Loucy (cell line): ENCODE measurements at regions not wholly inside any gene's neighbourhood (a gene's known extent, or its start where the extent isn't known, plus 50 kb on each side); places are given as distances from the start of the nearest gene placed in this dataset.

Source experiments
- H2AFZ ChIP-seq: fragments of 200-600 bp; sonication (generic); 2 replicates; pipeline ENCODE4 v1.6.0; 2016; ENCODE audit warnings: antibody characterized with exemption, mild to moderate bottlenecking, low read length, moderate library complexity
- H3F3A ChIP-seq: fragments of 200-600 bp; 2 replicates; pipeline ENCODE4 v1.6.0; 2016; ENCODE audit warnings: antibody characterized with exemption, low read depth, mild to moderate bottlenecking
- H3K27me3 ChIP-seq: fragments of 200-600 bp; sonication (generic); 2 replicates; pipeline ENCODE4 v1.6.1; 2014; ENCODE audit warnings: low read length, mild to moderate bottlenecking; ENCODE audit not compliant: insufficient read depth, poor library complexity, severe bottlenecking
- H3K36me3 ChIP-seq: fragments of 200-600 bp; sonication (generic); 2 replicates; pipeline ENCODE4 v1.6.1; 2016; ENCODE audit warnings: low read length; ENCODE audit not compliant: insufficient read depth
- H3K4me1 ChIP-seq: fragments of 200-600 bp; sonication (generic); 2 replicates; pipeline ENCODE4 v1.5.1; 2014; ENCODE audit warnings: low read length, mild to moderate bottlenecking; ENCODE audit not compliant: insufficient read depth, poor library complexity, severe bottlenecking
- H3K4me2 ChIP-seq: fragments of 200-600 bp; sonication (generic); 2 replicates; pipeline ENCODE4 v1.6.0; 2014; ENCODE audit warnings: antibody characterized with exemption, low read length, low read depth, mild to moderate bottlenecking; ENCODE audit not compliant: poor library complexity, severe bottlenecking
- H3K4me3 ChIP-seq: fragments of 200-600 bp; sonication (generic); 2 replicates; pipeline ENCODE4 v1.5.1; 2014; ENCODE audit warnings: low read length, mild to moderate bottlenecking, mixed read lengths; ENCODE audit not compliant: poor library complexity, severe bottlenecking
- H3K79me2 ChIP-seq: fragments of 200-600 bp; sonication (generic); 2 replicates; pipeline ENCODE4 v1.6.1; 2014; ENCODE audit warnings: low read length; ENCODE audit not compliant: insufficient read depth
- H3K9ac ChIP-seq: fragments of 200-600 bp; sonication (generic); 2 replicates; pipeline ENCODE4 v1.6.0; 2014; ENCODE audit warnings: mild to moderate bottlenecking, low read depth, low read length, moderate library complexity; ENCODE audit not compliant: poor library complexity, severe bottlenecking
- H3K9me2 ChIP-seq: fragments of 200-600 bp; sonication (generic); replicated peaks from 2 replicates; pipeline ENCODE4 v1.6.1; 2016; ENCODE audit warnings: low read depth, low read length, mixed read lengths
- H3K9me3 ChIP-seq: fragments of 200-600 bp; sonication (generic); 2 replicates; pipeline ENCODE4 v1.6.1; 2014; ENCODE audit warnings: mild to moderate bottlenecking, antibody characterized with exemption, low read length, low read depth; ENCODE audit not compliant: insufficient read depth
- H4K20me1 ChIP-seq: fragments of 200-600 bp; sonication (generic); 2 replicates; pipeline ENCODE4 v1.6.0; 2014; ENCODE audit warnings: antibody characterized with exemption, low read length, mild to moderate bottlenecking; ENCODE audit not compliant: insufficient read depth, poor library complexity, severe bottlenecking
- CTCF ChIP-seq: fragments of 200-600 bp; sonication (generic); conservative IDR thresholded peaks from 2 replicates; pipeline ENCODE4 v1.5.1; 2014; ENCODE audit warnings: mild to moderate bottlenecking, antibody characterized with exemption, low read length
- EZH2phosphoT487 ChIP-seq: fragments of 200-600 bp; IDR thresholded peaks from 2 replicates; pipeline ENCODE4 v1.6.1; 2018; ENCODE audit warnings: antibody characterized with exemption, mild to moderate bottlenecking, moderate library complexity, borderline replicate concordance

GRCh38 chr12:71045781-71046180 is 112.0 kb downstream of the TSPAN8 start:
- H3F3A ChIP-seq = no peaks in the 10 kb centered on the region
- H3K4me2 ChIP-seq = peak overlapping the region; percentile 54
- TF ChIP-seq EZH2phosphoT487 (no peak), CTCF (no peak)
- H3K27me3 ChIP-seq = no peaks in the 10 kb centered on the region
- no peaks in the 10 kb centered on the region for H3K36me3 ChIP-seq
- no peaks in the 10 kb centered on the region for H3K79me2 ChIP-seq
- H3K9ac ChIP-seq = peak overlapping the region; percentile 26
- no peaks in the 10 kb centered on the region for H3K9me2 ChIP-seq
- H4K20me1 ChIP-seq = no peaks in the 10 kb centered on the region
- peaks cover 33% of the 10 kb centered on the region for H3K4me1 ChIP-seq
- peak overlapping the region; percentile 37 for H2AFZ ChIP-seq
- no peaks in the 10 kb centered on the region for H3K9me3 ChIP-seq
- peak overlapping the region; percentile 18 for H3K4me3 ChIP-seq

- no peaks in the 10 kb centered on the region for H3K9me2 ChIP-seq
- no peak overlapping the region for H3K9ac ChIP-seq
- no peaks in the 10 kb centered on the region for H3K27me3 ChIP-seq
- no peaks in the 10 kb centered on the region for H3F3A ChIP-seq
- H3K4me2 ChIP-seq = no peak overlapping the region
- no peaks in the 10 kb centered on the region for H3K36me3 ChIP-seq
- H3K9me3 ChIP-seq = no peaks in the 10 kb centered on the region
- H3K79me2 ChIP-seq = no peaks in the 10 kb centered on the region
- TF ChIP-seq CTCF (no peak), EZH2phosphoT487 (no peak)
- H3K4me1 ChIP-seq = peaks cover 34% of the 10 kb centered on the region
- H2AFZ ChIP-seq = no peak overlapping the region
- no peaks in the 10 kb centered on the region for H4K20me1 ChIP-seq
- H3K4me3 ChIP-seq = no peak overlapping the region
These were observed 116.3 kb downstream of the TSPAN8 start for GRCh38 chr12:71041476-71041875.

- Histone ChIP-seq H3F3A (no peaks in the 10 kb centered on the region), H3K9me3 (no peaks in the 10 kb centered on the region), H3K36me3 (no peaks in the 10 kb centered on the region), H4K20me1 (no peaks in the 10 kb centered on the region), H3K27me3 (no peaks in the 10 kb centered on the region), H3K79me2 (no peaks in the 10 kb centered on the region), H3K4me3 (no peak overlapping the region), H3K9ac (no peak overlapping the region), H3K9me2 (no peaks in the 10 kb centered on the region), H2AFZ (no peak overlapping the region), H3K4me2 (no peak overlapping the region), H3K4me1 (peaks cover 9% of the 10 kb centered on the region)
- TF ChIP-seq EZH2phosphoT487 (no peak), CTCF (no peak)
These were observed 118.4 kb upstream of the PTPRR start for GRCh38 chr12:71038960-71039359.
